ENCODE measurements at regions not wholly inside any gene's neighbourhood (a gene's known extent, or its start where the extent isn't known, plus 50 kb on each side); places are given as distances from the start of the nearest gene placed in this dataset.
A peak's percentile ranks its signal among the peaks of the same experiment; 100 is the strongest.

DNA sequence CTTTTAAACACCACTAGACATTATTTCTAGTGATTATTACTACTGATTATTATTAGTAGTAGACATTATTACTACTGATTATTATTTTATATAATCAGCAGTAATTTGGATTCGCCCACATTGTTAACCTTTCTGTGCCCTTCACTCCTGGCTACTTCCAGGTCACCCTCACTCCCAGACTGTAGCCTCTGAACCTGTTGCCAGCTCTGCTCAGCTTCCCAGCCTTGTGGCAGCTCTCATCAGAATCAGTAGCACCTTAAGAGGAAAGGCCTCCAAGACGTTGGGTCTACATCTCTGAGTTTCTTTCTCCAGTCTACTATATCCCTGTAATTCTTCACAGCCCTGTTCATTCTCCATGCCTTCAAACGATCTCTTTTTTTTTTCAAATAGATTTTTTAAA lies 137.0 kb downstream of the KATNIP start:
- DNase-seq, result no peak

DNA sequence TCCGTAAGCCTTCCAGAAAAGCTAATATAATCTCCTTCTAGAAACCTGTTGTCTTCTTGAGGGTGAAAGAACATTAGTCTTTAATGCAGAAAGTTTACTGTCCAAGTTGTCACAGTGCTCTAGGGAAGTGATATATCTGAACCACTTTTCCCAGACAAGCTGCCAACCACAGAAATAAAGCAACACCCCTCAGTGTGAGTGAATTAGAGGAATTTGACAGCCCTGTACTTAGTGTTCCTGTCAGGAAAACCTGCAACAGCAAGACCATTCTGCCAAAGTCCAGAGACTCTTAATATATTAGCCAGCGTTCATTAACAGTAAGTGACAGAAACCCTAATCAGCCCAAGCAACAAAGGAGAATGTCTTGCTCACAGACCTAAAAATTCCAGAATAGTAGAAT lies 137.7 kb downstream of the KATNIP start:
- DNase-seq, result no peak

DNA sequence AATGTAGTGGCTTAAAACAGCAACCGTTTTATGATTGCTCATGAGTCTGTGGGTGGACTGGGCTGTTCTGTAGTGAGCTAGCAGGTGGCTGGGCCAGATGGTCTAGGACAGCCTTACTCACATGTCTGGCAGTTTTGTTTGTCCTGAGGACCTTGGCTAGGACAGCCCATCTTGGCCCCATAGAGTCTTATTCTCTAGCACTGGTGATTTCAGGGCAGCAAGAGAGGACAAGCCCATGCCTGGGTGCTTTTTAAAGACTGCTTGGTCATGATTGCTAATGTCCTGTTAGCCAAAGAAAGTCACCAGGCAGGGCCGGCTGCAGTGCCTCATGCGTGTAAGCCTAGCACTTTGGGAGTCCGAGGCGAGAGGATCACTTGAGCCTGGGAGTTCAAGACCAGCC lies 139.8 kb downstream of the KATNIP start:
- no peak for DNase-seq

DNA sequence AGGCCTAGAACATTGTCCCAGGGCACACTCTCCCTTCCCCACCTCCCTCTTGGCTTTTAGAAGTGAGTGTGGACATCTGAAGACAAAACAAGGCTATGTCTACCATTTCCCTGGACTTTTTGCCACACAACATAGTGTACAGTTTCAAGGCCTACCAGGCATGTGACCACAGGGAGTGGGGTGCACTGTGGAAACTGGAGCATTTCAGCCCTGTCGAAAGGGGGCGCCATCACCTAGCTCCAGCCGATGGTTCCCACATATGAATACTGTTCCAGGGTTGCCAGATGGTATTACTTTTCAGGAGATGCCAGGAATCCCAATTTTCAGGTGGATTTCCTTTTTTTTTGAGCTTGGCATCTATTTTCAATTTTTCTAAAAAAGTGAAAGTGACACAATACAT lies 140.7 kb downstream of the KATNIP start:
- DNase-seq, result peak in 1 of 2 experiments; percentile 38

DNA sequence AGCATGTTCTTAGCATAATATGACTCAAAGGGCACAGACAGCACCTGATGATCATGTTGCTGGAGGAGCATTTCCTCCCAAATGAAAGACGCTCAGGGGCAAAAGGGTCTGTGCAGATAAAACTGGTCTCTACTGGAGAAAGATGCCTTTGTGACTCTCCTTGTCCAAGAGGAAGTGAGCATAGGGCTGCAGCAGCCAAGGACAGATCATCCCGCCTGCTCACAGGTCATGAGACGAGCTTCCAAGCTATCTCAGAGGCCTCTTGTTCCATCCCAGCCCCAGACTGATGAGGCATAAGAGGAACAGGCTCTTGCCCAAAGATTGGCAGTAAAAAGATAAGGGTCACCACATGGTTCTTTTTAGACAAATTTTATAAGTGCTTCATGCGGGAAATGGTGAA lies 141.8 kb downstream of the KATNIP start:
- no peak for DNase-seq

DNA sequence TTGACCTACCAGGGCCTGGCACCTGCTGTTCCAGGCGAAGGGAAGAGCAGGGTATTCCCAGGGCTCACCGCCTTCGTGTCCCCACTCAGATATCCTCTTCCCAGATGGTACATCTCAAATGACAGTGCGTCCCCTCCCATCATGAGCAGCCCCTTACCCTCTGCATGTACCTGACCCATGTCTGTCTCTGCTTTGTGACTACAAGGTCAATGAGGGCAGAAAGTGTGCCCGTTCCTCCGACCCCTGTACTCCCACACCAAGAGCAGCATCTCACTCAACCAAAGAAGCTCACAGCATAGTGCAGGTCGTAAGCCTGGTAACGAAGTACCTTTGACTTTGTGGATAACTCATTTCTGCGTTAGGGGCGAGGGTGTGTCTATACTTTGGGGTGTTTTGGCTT lies 142.6 kb downstream of the KATNIP start:
- DNase-seq, result no peak

DNA sequence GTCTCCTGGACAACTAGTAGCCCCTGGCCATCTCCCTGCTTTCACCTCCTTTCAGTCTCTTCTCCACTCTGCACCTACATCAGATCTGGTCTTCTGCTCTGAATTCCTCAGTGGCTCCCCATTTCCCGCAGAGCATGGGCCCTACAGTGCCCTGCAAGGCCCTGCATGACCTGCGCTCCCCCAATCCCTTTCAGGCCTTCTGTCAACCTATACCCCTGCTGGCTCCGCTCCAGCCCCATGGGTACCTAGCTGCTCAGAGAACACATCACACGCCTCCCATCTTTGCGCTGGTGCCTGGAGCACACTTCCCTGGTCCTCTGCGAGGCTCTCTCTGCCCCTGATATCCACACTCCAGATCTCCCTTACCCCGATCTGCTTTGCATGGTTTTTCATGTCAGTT lies 145.2 kb downstream of the KATNIP start:
- no peak for DNase-seq

DNA sequence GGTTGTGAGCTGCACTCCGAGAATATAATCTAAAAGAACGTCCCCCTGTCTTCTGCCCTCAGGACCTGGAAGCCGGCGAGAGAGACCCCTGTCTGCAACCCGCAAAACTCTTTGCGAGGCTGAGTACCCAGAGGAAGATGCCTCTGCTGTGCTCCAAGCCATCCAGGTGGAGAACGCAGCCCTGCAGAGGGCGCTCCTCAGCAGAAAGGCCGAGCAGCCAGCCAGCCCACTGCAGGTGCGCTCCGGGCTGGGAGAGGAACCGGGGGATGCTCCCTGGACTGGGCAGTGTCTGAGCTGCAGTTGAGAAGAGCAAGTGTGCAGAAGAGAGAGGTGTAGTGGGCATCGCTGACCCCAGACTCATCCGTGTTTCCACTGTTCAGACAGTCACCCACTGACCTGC lies 148.3 kb downstream of the KATNIP start:
- DNase-seq, result peak in 1 of 2 experiments; percentile 42

DNA sequence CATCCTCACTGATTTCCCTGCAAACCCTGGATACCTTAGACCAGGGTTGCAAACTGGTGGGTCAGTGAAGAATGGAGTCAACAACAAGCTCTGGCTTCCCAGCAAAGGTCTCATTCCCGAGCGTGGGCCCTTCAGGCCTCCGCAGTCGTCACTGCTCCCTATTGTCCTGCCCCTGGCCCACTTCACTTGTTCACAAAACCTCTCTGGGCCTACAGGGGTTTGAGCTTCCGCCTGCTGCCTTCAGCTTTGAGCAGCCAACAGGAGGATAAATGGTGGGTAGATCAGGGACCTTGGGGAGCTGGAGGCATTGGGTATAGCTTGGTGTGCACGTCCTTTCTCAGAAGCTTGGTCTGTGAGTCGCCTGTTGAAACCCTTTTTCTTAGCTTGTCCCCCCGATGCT lies 148.8 kb downstream of the KATNIP start:
- DNase-seq, result no peak

DNA sequence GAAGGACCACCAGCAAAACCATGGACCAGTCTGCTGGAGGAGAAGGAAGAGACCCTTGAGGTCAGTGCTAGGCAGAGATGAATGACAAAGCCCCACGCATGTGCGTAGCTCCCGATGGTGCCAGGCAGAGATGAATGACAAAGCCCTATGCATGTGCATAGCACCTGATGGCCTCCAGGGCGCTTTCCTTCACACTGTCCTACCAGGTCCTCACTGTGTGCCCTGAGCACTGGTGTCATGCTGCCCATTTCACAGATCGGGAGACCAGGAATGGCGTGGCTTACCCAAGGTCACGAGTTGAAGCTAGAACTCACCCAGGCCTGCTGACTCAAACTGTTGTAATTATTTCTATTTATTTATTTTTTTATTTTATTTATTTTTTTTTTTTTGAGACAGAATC lies 149.6 kb downstream of the KATNIP start:
- no peak for DNase-seq

DNA sequence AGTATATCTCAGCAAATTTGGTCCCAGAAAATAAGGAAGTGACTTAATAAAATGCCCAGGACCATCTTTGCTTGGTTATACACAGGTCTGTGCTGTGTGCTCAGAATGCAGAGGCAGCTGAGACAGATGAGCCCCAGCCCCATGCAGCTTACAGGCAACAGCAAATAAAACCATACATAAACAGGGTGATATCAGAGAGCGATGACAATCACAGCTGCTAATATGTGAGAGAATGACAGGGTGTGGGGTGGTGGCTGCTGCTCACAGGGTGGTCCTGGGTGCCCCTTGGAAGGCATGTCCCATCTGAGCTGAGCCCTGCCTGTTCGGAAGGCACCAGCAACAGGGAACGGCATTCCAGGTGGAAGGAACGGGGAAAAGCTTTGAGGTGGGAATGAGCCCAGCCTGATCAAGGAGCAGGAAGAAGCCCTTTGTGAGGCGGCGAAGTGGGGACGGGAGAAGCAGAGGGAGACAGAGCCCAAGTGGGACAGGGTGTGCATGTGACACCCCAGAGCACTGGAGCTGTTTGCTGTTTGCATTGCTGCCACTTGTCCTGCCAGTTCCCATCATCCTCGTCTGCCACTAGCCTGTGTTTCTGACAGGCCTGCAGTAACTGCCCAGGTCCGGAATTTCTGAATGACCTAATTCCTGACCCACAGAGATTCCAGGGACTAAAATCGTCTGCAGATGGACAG lies 150.5 kb downstream of the KATNIP start:
- DNase-seq, result no peak

DNA sequence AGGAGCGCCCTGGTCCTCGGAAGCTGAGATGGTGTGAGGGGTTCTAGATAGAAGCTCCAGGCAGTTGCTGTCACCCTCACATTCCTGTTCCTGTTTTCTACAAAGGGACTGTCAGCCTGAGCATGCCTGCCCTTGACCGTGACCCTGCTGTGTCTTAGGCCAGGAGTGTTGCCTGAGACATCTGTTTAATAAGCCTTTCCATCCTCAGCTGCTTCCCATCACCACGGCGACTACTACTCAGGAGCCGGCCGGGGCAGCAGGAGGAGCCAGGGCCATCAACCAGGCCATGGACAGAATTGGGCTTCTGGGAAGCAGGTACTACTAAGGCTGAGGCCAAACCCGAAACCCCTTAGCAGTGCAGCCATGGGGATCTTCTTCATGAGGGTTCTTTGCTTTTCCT lies 151.4 kb downstream of the KATNIP start:
- no peak for DNase-seq

DNA sequence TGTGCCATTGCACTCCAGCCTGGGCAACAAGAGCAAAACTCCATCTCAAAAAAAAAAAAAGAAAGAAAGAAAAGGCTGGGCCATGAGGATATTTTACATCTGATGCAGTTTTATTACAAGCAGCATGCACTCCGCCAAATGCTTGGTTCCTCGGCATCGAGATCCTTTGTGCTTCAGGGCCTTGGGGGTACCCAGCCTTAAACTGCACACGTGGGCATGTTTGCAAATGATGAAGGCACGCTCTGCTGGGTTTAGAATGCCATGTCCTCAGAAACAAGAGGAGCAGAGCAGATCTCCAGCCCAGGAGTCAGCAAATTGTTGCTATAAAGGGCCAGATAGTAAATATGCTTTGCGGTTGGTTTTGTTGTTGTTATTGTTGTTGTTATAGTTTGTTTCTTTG lies 153.2 kb downstream of the KATNIP start:
- no peak for DNase-seq

DNA sequence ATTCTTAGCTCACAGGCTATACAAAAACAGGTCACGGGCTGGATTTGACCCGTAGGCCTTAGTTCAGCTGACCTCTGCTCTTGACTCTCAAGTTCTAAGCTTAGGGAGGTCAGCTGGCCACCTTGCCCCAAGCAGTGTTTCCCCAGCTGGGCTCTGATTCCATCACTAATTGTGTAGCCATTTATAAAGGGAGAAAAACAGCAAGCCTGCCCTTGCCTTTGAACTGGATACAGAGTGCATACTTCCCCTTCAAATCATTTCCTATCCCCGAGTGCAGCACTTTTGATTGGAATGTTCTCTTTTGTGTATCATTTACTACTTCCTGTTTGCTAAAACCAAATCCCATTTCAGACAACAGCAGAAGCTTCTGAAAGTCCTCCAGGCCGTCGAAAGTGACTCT lies 153.6 kb downstream of the KATNIP start:
- DNase-seq, result no peak

DNA sequence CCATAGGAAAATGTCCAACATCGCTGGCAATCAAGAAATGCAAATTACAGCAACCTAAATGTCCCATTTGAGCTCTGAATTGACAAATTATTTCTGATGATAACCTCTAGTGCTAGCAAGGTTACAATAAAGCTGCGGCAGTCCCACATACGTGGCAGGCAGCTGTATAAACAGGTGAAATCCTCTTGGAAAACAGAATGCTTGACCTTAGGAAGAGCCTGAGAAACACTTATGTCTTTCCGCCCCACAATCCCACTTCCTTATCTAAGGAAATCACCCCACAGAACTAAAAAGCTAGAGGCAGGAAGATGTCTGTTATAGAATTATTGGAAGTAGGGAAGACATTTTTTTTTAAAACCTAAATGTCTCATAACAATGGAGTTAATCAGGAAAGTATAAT lies 154.3 kb downstream of the KATNIP start:
- no peak for DNase-seq

DNA sequence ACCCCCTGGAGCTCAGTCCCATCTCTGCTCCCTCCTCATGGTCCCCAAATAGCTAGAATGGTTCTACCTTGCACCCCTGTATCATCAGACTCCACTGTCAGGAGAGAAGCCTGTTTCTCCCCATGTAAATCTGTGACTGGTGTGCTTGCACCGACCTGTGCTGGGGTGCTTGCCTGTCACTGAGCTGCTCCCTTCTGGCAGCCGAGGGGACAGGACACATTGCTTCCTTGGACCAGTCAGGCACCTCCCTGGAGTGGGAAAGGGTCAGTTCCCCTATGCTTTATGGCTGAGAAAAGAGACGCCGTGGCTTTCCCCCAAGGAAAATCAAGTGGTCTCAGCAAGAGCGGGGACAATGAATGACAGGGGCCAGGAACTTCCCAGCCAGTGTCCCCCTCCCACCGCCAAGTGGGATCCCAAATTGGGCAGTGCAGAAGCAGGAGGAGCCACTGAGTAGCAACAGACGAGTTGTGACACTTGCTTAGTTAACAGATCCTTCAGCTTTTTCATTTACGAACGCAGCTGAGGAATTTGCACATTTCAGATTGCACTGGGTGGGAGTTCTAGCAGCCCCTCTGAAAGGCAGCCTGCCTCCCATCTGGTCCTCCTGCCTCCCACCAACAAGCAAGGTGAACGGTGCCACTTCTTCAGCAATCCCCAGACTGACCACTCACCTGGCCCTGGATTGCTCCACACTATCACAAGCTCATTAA lies 156.4 kb downstream of the KATNIP start:
- DNase-seq, result no peak

DNA sequence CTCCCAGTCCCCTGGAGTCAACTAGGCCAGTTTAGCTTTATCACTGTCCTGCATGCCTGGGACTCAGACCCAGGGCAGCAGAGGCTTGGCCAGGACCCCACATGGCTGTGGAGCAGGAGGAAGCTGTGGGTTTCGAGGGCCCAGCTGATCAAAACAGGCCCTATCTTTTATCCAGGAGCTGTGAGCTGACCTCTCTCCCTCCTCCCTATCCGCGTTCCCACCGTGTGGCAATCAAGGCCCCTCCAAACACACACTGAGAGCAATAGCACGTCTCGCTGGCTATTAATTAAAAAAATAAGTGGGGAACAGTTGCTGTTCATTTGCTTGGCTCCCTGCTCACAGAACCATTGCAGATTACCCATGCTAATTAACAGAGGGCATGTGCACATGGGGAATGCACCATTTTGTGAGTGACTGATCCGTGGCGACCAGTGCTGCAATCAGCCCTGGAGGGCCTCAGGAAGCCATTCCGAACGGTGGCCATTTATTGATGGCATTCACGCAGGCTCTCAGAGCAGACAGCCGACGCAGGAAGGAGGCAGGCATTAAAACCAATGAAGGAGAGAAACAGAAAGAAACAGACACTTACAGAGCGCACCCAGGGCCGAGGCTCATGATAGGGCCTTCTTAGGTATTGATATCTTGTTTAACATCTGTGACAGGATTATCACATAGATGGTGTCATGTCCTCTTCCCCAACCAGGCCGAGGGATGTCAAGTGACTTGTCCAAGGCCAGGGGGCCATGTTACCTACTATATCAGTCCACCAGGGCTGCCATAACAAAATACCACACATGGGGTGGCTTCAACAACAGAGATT lies 157.1 kb downstream of the KATNIP start:
- DNase-seq, result no peak

DNA sequence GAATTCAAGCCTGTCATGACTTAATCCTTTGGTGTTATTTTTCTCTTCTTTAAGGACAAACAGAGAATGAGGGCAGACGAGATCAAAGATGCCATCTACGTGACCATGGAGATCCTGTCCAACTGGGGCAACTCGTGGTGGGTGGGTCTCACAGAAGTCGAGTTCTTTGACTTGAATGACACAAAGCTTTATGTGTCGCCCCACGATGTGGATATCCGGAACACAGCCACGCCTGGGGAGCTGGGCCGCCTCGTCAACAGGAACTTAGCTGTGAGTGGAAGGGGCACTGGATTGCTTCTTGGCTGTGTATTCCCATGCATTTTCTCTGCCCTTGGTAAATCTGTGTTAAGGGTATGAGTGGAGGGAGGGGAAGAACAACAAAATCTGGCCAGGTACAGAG lies 158.7 kb downstream of the KATNIP start:
- DNase-seq, result no peak

DNA sequence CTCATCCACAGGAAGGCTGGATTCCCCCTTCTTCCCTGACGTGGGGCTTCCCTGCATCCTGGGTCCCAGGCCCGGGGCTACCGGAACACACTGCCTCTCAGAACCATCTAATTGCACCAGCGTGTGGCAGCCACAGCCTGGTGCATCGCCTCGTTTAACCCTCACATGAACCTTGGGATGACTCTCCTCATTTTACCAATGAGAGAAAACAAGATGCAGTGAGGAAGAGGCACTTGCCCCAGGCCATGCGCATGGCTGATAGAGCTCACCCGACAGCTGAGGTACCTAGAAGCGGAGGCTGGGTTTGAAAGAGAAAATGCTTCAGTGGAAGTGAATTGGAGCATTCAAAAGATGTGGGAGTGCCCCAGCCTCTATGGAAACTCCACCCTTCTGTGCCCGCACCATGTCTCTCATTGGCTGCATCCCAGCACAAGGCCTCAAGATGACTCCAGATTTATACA lies 162.3 kb downstream of the KATNIP start:
- DNase-seq, result no peak

DNA sequence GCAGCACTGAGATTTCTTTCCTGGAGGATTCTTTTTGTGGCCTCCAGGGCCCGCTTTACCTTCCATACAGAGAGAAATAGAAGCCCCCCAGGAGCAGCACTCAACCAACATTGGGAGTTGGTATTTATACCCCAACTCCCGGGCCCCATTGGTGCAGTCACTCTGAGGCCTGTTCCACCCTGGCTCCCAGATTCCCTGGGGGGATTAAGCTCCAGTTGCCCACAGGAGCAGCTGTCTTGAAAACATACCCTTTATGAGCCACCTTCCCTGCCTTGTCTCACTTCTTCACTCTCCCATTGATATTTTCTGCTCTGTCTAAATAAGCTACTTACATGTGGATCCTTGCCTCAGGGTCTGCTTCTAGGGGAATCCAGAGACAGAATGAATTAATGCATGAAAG lies 167.8 kb downstream of the KATNIP start:
- DNase-seq, result no peak

DNA sequence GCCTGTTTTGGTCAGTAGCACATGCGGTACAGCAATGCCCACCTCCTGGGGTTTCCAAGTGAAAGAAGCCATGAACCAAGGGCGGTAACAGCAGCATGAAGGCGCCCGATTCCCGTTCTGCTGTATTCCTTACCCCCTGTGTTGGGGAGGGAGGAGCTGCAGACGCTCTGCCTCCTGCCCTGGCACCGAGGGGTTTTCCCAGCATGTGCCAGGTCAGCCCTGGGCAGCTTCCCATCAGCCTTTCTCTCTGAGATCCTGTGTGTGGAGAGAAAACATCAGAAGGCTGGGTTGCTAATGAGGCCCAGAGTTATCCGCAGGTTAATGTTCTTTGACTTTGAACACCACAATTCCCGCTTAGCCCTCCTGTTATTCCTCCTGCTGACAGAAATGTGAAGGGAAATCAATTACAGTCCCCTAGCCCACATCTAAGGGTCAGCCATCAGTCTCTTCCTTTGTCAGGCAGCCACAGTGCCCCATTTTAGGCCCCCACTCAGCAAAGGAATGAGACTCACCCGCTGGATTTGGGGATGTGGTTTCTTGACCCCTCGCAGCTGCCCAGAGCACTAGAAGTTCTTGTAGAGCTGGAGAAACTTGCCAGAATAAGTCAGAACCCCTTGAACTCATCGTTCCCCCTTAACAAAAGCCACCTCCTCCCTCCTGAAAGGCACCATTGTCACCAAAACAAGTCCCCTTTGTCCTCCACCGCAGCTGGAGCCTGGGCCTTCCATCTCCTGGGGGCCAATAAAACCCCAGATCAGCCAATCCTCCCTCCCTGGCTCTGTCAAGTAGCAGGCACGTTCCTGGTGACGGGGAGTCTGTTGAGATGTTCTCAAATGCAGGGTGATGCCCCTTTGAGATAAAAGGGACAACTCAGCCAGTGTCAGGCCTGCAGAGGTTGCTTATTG lies 168.5 kb downstream of the KATNIP start:
- DNase-seq, result peak in 1 of 2 experiments; percentile 28

DNA sequence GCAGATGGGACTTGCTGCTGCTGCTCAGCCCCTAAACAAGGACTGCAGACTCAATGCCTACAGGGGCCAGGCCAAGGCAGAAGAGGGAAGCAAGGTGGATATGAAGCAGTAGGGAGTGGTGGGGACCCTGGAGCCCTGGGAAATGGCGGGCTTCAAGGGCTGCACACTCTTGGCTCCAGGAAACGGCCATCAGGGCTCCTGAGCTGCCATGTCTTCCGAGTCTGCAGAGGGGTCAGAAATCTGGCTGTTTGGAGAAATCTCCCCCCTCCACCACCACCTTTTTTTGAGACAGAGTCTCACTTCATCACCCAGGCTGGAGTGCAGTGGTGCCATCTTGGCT lies 169.1 kb downstream of the KATNIP start:
- no peak for DNase-seq

Measured in NCI-H526 (cell line).